GM04503 (cell line): ENCODE measurements at regions not wholly inside any gene's neighbourhood (a gene's known extent, or its start where the extent isn't known, plus 50 kb on each side); places are given as distances from the start of the nearest gene placed in this dataset.
A peak's percentile ranks its signal among the peaks of the same experiment; 100 is the strongest.

ENCODE experiments used
- DNase-seq: peaks from one replicate; pipeline ENCODE4 v3.0.0-alpha.2; 2012; ENCODE audit warnings: low read depth

GRCh38 chr3:109903100-109903499 is 565.8 kb upstream of the DPPA4 start:
- DNase-seq: no peak

- no peak for DNase-seq
These were observed 573.4 kb upstream of the DPPA4 start for GRCh38 chr3:109910772-109911171.

- no peak for DNase-seq
These were observed 581.4 kb upstream of the DPPA4 start for GRCh38 chr3:109918740-109919139.

GRCh38 chr3:109920749-109921148 is 583.4 kb upstream of the DPPA4 start:
- DNase-seq: no peak

- no peak for DNase-seq
These were observed 584.2 kb upstream of the DPPA4 start for GRCh38 chr3:109921509-109921908.

GRCh38 chr3:109922856-109923255 is 585.5 kb upstream of the DPPA4 start:
- DNase-seq: no peak

GRCh38 chr3:109923431-109923830 is 586.1 kb upstream of the DPPA4 start:
- no peak for DNase-seq

GRCh38 chr3:109924196-109924595 is 586.9 kb upstream of the DPPA4 start:
- DNase-seq: no peak

GRCh38 chr3:109926376-109926775 is 589.0 kb upstream of the DPPA4 start:
- DNase-seq: no peak

- DNase-seq: peak; percentile 89
These were observed 589.8 kb upstream of the DPPA4 start for GRCh38 chr3:109927161-109927560.

- DNase-seq: no peak
These were observed 590.4 kb upstream of the DPPA4 start for GRCh38 chr3:109927726-109928125.

- DNase-seq: no peak
These were observed 593.2 kb upstream of the DPPA4 start for GRCh38 chr3:109930582-109930981.

- DNase-seq: no peak
These were observed 596.2 kb upstream of the DPPA4 start for GRCh38 chr3:109933576-109933975.

- no peak for DNase-seq
These were observed 602.5 kb upstream of the DPPA4 start for GRCh38 chr3:109939817-109940216.

GRCh38 chr3:109943181-109943580 is 605.8 kb upstream of the DPPA4 start:
- no peak for DNase-seq

- DNase-seq: no peak
These were observed 607.5 kb upstream of the DPPA4 start for GRCh38 chr3:109944836-109945235.

GRCh38 chr3:109952924-109953323 is 615.6 kb upstream of the DPPA4 start:
- no peak for DNase-seq

- DNase-seq: no peak
These were observed 626.5 kb upstream of the DPPA4 start for GRCh38 chr3:109963831-109964230.

- DNase-seq: no peak
These were observed 636.4 kb upstream of the DPPA4 start for GRCh38 chr3:109973733-109974132.

- DNase-seq: no peak
These were observed 640.6 kb upstream of the DPPA4 start for GRCh38 chr3:109977897-109978296.

- no peak for DNase-seq
These were observed 644.9 kb upstream of the DPPA4 start for GRCh38 chr3:109982201-109982600.

- no peak for DNase-seq
These were observed 647.6 kb upstream of the DPPA4 start for GRCh38 chr3:109984976-109985375.

GRCh38 chr3:109985943-109986555 is 648.7 kb upstream of the DPPA4 start:
- no peak for DNase-seq

GRCh38 chr3:109994853-109995252 is 657.5 kb upstream of the DPPA4 start:
- DNase-seq: no peak

GRCh38 chr3:109995377-109995776 is 658.0 kb upstream of the DPPA4 start:
- no peak for DNase-seq
